Stomach (tissue), 4 donors: ENCODE measurements at regions not wholly inside any gene's neighbourhood (a gene's known extent, or its start where the extent isn't known, plus 50 kb on each side); places are given as distances from the start of the nearest gene placed in this dataset.

Experiments
- POLR2AphosphoS5 ChIP-seq, 3 donors: sonication (generic); formaldehyde crosslinking; IDR thresholded peaks; one replicate each; pipeline ENCODE4 v1.6.1; 2016; ENCODE audit warnings: antibody characterized with exemption in 3 of 3
- TF ChIP-seq, protein P1 (sequence below), 7 experiments: fragments of 450-650 bp in 4 of 7; fragments of 200-600 bp in 3 of 7; sonication (generic) in 3 of 7; IDR thresholded peaks; one replicate each; pipeline ENCODE4 v1.5.1; 2016 to 2019; ENCODE audit warnings: antibody characterized with exemption in 7 of 7, control low read depth in 2 of 7, mild to moderate bottlenecking in 1 of 7

- no peak for TF ChIP-seq POLR2AphosphoS5 (IDR thresholded peaks at IDR 0.05)
- TF ChIP-seq, protein P1, sequence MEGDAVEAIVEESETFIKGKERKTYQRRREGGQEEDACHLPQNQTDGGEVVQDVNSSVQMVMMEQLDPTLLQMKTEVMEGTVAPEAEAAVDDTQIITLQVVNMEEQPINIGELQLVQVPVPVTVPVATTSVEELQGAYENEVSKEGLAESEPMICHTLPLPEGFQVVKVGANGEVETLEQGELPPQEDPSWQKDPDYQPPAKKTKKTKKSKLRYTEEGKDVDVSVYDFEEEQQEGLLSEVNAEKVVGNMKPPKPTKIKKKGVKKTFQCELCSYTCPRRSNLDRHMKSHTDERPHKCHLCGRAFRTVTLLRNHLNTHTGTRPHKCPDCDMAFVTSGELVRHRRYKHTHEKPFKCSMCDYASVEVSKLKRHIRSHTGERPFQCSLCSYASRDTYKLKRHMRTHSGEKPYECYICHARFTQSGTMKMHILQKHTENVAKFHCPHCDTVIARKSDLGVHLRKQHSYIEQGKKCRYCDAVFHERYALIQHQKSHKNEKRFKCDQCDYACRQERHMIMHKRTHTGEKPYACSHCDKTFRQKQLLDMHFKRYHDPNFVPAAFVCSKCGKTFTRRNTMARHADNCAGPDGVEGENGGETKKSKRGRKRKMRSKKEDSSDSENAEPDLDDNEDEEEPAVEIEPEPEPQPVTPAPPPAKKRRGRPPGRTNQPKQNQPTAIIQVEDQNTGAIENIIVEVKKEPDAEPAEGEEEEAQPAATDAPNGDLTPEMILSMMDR (IDR thresholded peaks at IDR 0.05): no peak
Measured at GRCh38 chr4:125517831-125518230, 203.1 kb downstream of the FAT4 start.
